IPS-18a (cell line): ENCODE measurements at regions not wholly inside any gene's neighbourhood (a gene's known extent, or its start where the extent isn't known, plus 50 kb on each side); places are given as distances from the start of the nearest gene placed in this dataset.

ENCODE experiments used
- H3K27ac ChIP-seq: one replicate; pipeline ENCODE4 v1.5.1; 2013; ENCODE audit warnings: low read length
- H3K27me3 ChIP-seq: one replicate; pipeline ENCODE4 v1.6.1; 2013; ENCODE audit warnings: mild to moderate bottlenecking, low read length; ENCODE audit not compliant: control insufficient read depth, insufficient read depth
- H3K36me3 ChIP-seq: one replicate; pipeline ENCODE4 v1.6.1; 2013; ENCODE audit warnings: low read depth, low read length; ENCODE audit not compliant: control insufficient read depth
- H3K4me1 ChIP-seq: one replicate; pipeline ENCODE4 v1.6.1; 2013; ENCODE audit warnings: low read depth, low read length; ENCODE audit not compliant: control insufficient read depth
- H3K4me3 ChIP-seq: one replicate; pipeline ENCODE4 v1.5.1; 2013; ENCODE audit warnings: low read length
- H3K9ac ChIP-seq: one replicate; pipeline ENCODE4 v1.6.1; 2013; ENCODE audit warnings: mild to moderate bottlenecking, low read length, moderate library complexity
- H3K9me3 ChIP-seq: one replicate; pipeline ENCODE4 v1.6.1; 2013; ENCODE audit warnings: low read depth, low read length; ENCODE audit not compliant: control insufficient read depth

DNA sequence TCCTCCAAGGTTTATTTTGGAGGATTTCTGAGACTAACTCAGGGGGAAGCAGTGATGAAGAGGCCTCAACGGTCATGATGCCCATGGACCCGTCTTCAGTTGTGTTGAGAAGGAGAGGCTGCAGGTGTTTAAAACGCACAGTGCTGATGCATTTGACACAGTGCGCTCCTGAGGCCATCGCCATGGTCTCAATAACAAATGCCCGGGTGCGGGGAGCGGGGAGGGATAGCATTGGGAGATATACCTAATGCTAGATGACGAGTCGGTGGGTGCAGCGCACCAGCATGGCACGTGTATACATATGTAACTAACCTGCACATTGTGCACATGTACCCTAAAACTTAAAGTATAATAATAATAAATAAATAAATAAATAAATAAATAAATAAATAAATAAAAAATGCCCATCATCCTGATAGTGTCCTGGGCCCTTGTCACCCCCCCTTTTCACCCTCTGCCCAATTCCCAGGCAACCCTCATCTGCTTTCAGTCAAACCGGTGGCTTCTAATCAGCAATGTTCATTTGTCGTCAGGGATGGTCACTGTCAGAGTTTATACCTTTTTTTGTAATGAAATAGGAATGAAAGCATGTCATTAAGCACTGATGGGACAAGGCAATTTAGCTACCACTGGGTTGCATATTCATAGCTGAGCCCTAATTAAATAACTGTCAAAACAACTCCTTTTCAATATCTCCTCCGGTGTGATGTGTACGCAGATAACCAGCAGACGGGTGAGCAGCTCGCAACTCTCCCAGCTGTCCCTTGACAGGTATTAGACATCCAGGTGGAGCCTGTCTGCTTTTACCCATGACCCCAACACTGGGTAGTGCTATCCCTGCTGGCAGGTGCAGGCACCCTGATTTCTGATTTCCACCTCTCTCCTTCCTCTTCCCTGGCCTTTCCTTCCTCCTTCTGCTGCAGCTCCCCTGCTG, 95.9 kb downstream of the KCNF1 start:
- no peaks in the 10 kb centered on the region for H3K36me3 ChIP-seq
- H3K27ac ChIP-seq, result no peak overlapping the region
- H3K27me3 ChIP-seq, result no peaks in the 10 kb centered on the region
- no peak overlapping the region for H3K4me3 ChIP-seq
- no peak overlapping the region for H3K9ac ChIP-seq
- no peaks in the 10 kb centered on the region for H3K9me3 ChIP-seq
- peaks cover 17% of the 10 kb centered on the region for H3K4me1 ChIP-seq

DNA sequence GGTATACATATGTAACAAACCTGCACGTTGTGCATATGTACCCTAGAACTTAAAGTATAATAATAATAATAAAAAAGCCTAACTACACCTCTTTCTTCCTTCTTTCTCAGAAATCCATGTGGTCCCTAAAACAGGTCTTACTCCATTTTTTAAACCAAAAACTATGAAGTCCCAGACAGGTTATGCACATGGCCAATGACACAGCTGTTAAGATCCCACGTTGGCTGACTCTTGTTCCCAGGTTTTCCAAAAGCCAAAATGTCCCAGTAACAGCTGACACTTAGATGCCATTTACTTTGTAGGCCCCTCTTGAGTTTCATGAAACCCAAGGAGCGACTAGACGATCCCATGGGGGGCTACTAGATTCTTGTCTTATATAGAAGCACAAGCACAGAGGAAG, 97.0 kb downstream of the KCNF1 start:
- Histone ChIP-seq H3K27me3 (no peaks in the 10 kb centered on the region), H3K27ac (no peak overlapping the region), H3K4me3 (no peak overlapping the region), H3K4me1 (peaks cover 16% of the 10 kb centered on the region), H3K9me3 (no peaks in the 10 kb centered on the region), H3K36me3 (no peaks in the 10 kb centered on the region), H3K9ac (no peak overlapping the region)

DNA sequence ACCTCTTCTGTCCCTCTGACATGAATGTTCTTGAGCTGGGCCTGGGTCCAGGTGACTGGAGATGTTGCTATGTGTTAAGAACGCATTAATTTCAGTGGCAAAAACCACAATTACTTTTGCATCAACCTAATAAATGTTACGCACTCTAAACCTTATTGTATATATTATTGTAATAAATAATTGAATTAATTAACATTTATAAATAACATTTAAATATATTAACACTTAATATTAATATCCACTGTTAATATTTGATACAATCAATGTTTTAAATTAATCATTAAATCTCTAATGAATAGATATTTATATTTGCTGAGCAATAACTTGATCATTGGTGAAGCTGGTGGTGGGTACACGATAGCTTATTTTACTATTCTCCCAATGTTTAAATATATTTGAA, 97.4 kb downstream of the KCNF1 start:
- Histone ChIP-seq H3K4me3 (no peak overlapping the region), H3K27me3 (no peaks in the 10 kb centered on the region), H3K9me3 (no peaks in the 10 kb centered on the region), H3K9ac (no peak overlapping the region), H3K36me3 (no peaks in the 10 kb centered on the region), H3K4me1 (peaks cover 13% of the 10 kb centered on the region), H3K27ac (no peak overlapping the region)

DNA sequence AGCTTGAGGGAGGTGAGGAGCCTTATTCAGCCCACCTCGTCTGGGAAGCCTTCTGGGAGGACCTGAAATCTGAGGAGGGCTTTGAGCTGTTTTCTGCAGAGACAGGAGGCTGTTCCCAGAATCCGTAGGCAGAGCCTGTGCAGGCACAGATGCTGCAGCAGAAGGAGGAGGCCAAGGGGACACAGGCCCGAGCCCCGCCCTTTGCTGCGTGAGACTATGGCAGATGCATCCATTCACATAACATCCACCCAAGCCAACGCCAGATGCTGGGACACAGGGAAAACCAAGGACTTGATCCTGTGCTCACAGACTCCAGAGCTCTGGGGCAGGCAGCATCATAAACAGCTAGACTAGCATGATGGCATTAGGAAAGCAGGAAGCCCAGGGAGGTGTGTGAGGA, 98.2 kb downstream of the KCNF1 start:
- Histone ChIP-seq H3K27ac (no peak overlapping the region), H3K4me3 (no peak overlapping the region), H3K4me1 (peaks cover 6% of the 10 kb centered on the region)

DNA sequence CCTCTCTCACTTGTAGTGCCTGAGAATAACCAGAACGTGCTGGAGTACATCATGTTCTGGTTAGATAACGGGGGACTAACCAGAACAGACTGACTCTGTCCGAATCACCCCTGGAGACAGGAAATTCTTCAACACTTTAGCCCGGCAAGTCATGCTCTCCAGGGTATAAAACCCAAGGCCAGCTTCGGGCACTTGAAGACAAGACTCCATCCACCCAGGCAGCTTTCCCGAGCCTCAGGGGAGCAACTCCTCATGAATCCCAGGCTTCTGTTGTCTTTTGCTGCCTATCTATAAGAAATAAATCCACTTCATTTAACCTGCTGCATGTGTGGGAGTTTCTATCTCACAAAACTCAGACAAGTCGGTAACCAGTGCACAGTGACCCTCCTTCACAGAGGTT, 99.6 kb downstream of the KCNF1 start:
- H3K4me3 ChIP-seq, result no peak overlapping the region
- no peaks in the 10 kb centered on the region for H3K9me3 ChIP-seq
- H3K27ac ChIP-seq, result no peak overlapping the region
- H3K4me1 ChIP-seq, result peaks cover 6% of the 10 kb centered on the region
- no peaks in the 10 kb centered on the region for H3K36me3 ChIP-seq
- H3K9ac ChIP-seq, result no peak overlapping the region
- no peaks in the 10 kb centered on the region for H3K27me3 ChIP-seq

More for the DNA sequence above, 98.2 kb downstream of the KCNF1 start:
- H3K36me3 ChIP-seq, result no peaks in the 10 kb centered on the region
- H3K9ac ChIP-seq, result no peak overlapping the region
- H3K9me3 ChIP-seq, result no peaks in the 10 kb centered on the region
- no peaks in the 10 kb centered on the region for H3K27me3 ChIP-seq

DNA sequence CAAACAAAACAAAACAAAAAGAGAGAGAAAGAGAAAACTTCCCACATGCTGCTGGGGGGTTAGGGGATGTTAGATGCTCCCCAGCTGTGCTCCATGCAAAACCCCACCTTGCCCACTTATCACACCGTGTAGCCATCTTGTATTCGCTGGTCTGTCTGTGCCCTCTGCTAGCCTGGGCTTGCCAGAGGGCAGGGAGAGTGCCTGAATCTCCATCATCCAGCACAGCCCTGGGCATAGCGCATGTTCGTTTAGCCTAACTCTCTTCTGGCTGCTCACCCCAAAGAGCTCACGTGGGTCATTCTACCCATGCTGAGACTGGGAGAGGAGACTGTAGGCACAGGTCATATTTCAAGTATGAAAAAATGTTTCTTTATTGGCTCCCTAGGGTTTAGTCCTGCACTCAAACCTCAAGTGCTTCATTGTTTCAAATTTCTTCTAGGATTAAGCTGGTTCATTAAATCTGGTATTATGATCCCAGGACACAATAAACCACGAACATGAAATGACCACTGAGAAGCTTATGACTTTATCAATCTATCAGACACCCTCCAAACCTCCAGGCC, 100.5 kb downstream of the KCNF1 start:
- H3K9ac ChIP-seq, result no peak overlapping the region
- no peak overlapping the region for H3K4me3 ChIP-seq
- H3K36me3 ChIP-seq, result no peaks in the 10 kb centered on the region
- H3K27ac ChIP-seq, result no peak overlapping the region
- H3K4me1 ChIP-seq, result peaks cover 6% of the 10 kb centered on the region
- H3K27me3 ChIP-seq, result no peaks in the 10 kb centered on the region
- H3K9me3 ChIP-seq, result no peaks in the 10 kb centered on the region

DNA sequence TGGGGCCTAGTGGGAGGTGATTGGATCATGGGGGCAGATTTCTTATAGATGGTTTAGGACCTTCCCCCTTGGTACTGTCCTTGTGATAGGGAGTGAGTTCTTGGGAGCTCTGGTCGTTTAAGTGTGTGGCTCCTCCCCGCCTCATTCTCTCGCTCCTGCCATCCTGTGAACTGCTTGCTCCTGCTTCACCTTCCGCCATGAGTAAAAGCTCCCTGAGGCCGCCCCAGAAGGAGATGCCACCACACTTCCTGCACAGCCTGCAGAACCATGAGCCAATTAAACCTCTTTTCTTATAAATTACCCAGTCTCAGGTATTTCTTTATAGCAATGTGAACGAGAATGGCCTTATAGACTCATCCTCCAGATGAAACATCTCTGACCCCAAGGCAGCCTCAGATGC, 101.5 kb downstream of the KCNF1 start:
- no peak overlapping the region for H3K4me3 ChIP-seq
- H3K27ac ChIP-seq, result no peak overlapping the region
- no peak overlapping the region for H3K9ac ChIP-seq
- peaks cover 2% of the 10 kb centered on the region for H3K4me1 ChIP-seq
- no peaks in the 10 kb centered on the region for H3K9me3 ChIP-seq
- H3K36me3 ChIP-seq, result no peaks in the 10 kb centered on the region
- H3K27me3 ChIP-seq, result no peaks in the 10 kb centered on the region

DNA sequence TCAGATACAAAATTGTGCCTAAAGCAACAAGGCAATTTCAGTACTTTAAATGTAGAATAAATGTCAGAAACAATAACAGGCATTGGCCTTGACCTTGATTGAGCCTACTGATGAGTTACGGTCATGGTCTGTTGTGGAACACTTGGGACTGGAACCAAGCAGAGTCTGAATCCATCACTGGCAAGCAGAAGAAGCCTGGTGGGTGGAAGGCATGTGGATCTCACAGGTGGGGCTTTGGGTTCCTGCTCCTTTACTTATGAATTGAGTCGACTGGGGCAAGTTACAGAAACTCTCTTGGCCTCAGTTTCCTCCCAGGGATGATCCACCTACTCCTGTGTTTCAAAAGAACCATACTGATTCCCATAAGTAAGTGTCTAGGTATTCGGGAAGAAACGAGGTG, 102.3 kb downstream of the KCNF1 start:
- Histone ChIP-seq H3K36me3 (no peaks in the 10 kb centered on the region), H3K4me1 (no peaks in the 10 kb centered on the region), H3K27ac (no peak overlapping the region), H3K4me3 (no peak overlapping the region), H3K9me3 (no peaks in the 10 kb centered on the region), H3K27me3 (no peaks in the 10 kb centered on the region), H3K9ac (no peak overlapping the region)

DNA sequence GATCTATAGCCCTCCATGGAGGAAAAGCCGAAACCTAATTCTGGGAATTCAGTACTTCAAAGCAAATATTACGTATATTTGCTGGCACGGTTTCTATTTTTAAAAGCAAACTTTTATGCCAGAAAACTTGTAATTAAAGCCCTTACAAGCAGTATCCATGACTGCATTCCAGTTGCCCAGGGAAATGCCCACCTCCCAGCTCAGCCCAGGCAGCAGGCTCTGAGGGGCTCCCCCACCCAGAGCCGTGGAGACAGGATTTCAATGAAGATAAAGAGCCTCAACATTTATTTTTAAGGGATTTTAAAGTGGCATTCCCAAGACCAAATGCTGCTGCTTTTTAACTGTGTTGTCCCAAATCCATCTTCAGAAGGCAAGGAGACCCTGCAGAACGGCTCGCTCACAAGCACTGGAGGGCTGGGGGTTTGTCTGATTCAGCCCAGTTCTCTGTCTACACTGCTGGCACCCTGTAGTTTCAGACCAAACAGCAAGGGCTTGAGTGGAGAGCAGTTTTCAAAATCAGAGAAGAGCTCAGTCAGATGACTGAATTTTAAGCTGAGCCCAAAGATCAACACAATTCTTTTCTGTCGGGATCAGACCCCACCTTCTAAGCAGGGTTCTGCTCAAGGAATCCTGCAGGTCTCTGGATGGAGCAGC, 105.1 kb downstream of the KCNF1 start:
- H3K27me3 ChIP-seq, result no peaks in the 10 kb centered on the region
- no peaks in the 10 kb centered on the region for H3K36me3 ChIP-seq
- H3K4me3 ChIP-seq, result no peak overlapping the region
- no peak overlapping the region for H3K27ac ChIP-seq
- H3K9ac ChIP-seq, result no peak overlapping the region
- H3K9me3 ChIP-seq, result no peaks in the 10 kb centered on the region
- no peaks in the 10 kb centered on the region for H3K4me1 ChIP-seq

DNA sequence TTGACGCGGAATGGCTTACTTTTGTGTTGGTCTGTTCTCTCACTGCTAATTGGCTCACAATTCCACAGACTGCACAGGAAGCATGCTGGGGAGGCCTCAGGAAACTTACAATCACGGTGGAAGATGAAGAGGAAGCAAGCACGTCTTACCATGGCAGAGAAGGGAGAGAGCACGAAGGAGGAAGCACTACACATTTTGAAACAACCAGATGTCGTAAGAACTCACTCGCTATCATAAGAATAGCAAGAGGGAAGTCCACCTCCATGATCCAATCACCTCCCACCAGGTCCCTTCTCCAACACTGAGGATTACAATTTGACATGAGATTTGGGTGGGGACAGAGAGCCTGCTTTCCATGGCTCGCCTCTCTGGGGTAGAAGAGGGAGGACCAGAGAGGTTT, 106.2 kb downstream of the KCNF1 start:
- Histone ChIP-seq H3K27me3 (no peaks in the 10 kb centered on the region), H3K4me3 (no peak overlapping the region), H3K4me1 (no peaks in the 10 kb centered on the region)

DNA sequence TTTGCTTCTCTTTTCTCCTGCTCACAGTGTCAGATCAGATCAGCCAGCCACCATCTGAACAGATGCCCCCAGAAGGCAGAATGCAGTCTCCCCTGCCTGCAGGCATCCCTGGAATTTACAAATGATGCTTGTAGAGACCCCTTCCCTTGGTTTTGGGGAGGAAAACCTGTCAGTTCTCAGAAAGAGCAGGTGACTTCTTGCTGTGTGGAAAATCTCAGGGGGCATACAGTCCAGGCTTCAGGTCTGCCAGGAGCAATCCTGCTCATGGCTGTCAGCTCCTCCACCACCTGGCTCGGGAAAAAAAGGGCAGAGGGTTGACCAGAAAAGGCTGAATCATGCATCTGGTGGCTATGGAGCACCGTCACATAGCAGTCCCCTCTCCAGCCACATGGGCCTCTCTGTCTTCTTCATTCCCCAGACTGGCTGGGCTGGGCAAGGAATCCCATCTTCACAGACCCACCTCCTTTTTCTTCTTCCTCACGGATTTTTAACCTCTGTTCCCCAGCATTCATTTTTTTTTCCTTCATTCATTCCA, 107.0 kb downstream of the KCNF1 start:
- H3K4me3 ChIP-seq, result no peak overlapping the region
- no peaks in the 10 kb centered on the region for H3K27me3 ChIP-seq
- no peak overlapping the region for H3K27ac ChIP-seq
- no peaks in the 10 kb centered on the region for H3K36me3 ChIP-seq
- no peaks in the 10 kb centered on the region for H3K9me3 ChIP-seq
- no peaks in the 10 kb centered on the region for H3K4me1 ChIP-seq
- no peak overlapping the region for H3K9ac ChIP-seq

More for the DNA sequence above, 106.2 kb downstream of the KCNF1 start:
- Histone ChIP-seq H3K9ac (no peak overlapping the region), H3K27ac (no peak overlapping the region), H3K9me3 (no peaks in the 10 kb centered on the region), H3K36me3 (no peaks in the 10 kb centered on the region)
